ENCODE measurements at regions not wholly inside any gene's neighbourhood (a gene's known extent, or its start where the extent isn't known, plus 50 kb on each side); places are given as distances from the start of the nearest gene placed in this dataset.

DNA sequence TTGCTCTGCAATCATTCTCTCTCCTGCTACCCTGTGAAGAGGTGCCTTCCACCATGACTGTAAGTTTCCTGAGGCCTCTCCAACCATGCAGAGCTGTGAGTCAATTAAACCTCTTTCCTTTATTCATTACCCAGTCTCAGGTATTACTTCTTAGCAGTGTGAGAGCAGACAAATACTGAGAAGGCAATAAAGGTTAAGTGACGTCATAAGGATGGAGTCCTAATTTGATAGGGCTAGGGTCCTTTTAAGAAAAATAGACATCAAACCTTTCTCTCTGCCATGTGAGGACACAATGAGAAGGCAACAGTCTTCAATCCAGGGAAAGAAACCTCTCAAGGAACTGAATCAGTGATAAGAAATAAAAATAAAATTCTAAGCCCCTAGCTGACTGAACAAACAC, 1262.7 kb downstream of the FAM133A start:
- TF ChIP-seq, protein P1, sequence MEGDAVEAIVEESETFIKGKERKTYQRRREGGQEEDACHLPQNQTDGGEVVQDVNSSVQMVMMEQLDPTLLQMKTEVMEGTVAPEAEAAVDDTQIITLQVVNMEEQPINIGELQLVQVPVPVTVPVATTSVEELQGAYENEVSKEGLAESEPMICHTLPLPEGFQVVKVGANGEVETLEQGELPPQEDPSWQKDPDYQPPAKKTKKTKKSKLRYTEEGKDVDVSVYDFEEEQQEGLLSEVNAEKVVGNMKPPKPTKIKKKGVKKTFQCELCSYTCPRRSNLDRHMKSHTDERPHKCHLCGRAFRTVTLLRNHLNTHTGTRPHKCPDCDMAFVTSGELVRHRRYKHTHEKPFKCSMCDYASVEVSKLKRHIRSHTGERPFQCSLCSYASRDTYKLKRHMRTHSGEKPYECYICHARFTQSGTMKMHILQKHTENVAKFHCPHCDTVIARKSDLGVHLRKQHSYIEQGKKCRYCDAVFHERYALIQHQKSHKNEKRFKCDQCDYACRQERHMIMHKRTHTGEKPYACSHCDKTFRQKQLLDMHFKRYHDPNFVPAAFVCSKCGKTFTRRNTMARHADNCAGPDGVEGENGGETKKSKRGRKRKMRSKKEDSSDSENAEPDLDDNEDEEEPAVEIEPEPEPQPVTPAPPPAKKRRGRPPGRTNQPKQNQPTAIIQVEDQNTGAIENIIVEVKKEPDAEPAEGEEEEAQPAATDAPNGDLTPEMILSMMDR (IDR thresholded peaks at IDR 0.05): no peak
- TF ChIP-seq POLR2A (IDR thresholded peaks at IDR 0.05): no peak
